Sigmoid colon (tissue), 6 donors: ENCODE measurements at regions not wholly inside any gene's neighbourhood (a gene's known extent, or its start where the extent isn't known, plus 50 kb on each side); places are given as distances from the start of the nearest gene placed in this dataset.

Source experiments
- DNase-seq: peaks from one replicate; pipeline ENCODE4 v3.0.0-alpha.2; 2019
- H3K27ac ChIP-seq, 4 donors: fragments of 200-600 bp; sonication (generic); one replicate each; pipeline ENCODE4 v1.5.1; 2016 to 2019; ENCODE audit warnings: mild to moderate bottlenecking in 1 of 4
- H3K27me3 ChIP-seq, 3 donors: fragments of 200-600 bp; sonication (generic); one replicate each; pipeline ENCODE4 v1.5.1; 2019; ENCODE audit warnings: mild to moderate bottlenecking in 1 of 3
- H3K36me3 ChIP-seq, 4 donors: fragments of 200-600 bp; sonication (generic); one replicate each; pipeline ENCODE4 v1.5.1; 2016 to 2019
- H3K4me1 ChIP-seq, 4 donors: fragments of 200-600 bp; sonication (generic); one replicate each; pipeline ENCODE4 v1.5.1; 2017 to 2019
- H3K4me3 ChIP-seq, 4 donors: fragments of 200-600 bp; sonication (generic); one replicate each; pipeline ENCODE4 v1.5.1; 2017 to 2019; ENCODE audit warnings: mild to moderate bottlenecking in 2 of 4, moderate library complexity in 1 of 4
- H3K9me3 ChIP-seq, 4 donors: fragments of 200-600 bp in 3 of 4; sonication (generic) in 3 of 4; one replicate each; pipeline versions ENCODE4 v1.5.1 to v1.6.1; 2013 to 2019
- EP300 ChIP-seq, 4 donors: sonication (generic); formaldehyde crosslinking; IDR thresholded peaks; one replicate each; pipeline ENCODE4 v1.6.1; 2017; ENCODE audit warnings: antibody characterized with exemption in 4 of 4
- POLR2A ChIP-seq, 2 donors: fragments of 450-650 bp; IDR thresholded peaks; one replicate each; pipeline ENCODE4 v1.6.1; 2016; ENCODE audit warnings: antibody characterized with exemption in 2 of 2, mild to moderate bottlenecking in 2 of 2, moderate library complexity in 2 of 2
- POLR2AphosphoS5 ChIP-seq, 4 donors: sonication (generic); formaldehyde crosslinking; IDR thresholded peaks; one replicate each; pipeline ENCODE4 v1.6.1; 2017; ENCODE audit warnings: antibody characterized with exemption in 4 of 4
- WGBS, 2 donors: extraction: QIAGEN DNeasy Blood & Tissue Kit; methylation state at CpG; one replicate each; pipeline ENCODE4 v1.1.7; 2013; 5-methylcytosine and 5-hydroxymethylcytosine counted together
- intact Hi-C: fragments of 100-400 bp; cut with DNase I; formaldehyde crosslinking; loops from one replicate; pipeline ENCODE4 v1.15.1; 2023
- TF ChIP-seq, protein P1 (sequence below), 4 experiments: fragments of 450-650 bp in 3 of 4; fragments of 200-600 bp in 1 of 4; IDR thresholded peaks; one replicate each; pipeline ENCODE4 v1.5.1; 2016 to 2019; ENCODE audit warnings: antibody characterized with exemption in 4 of 4, mild to moderate bottlenecking in 3 of 4, moderate library complexity in 2 of 4
- donor health status: healthy with polysubstance abuse.
- donor health status: healthy.

DNA sequence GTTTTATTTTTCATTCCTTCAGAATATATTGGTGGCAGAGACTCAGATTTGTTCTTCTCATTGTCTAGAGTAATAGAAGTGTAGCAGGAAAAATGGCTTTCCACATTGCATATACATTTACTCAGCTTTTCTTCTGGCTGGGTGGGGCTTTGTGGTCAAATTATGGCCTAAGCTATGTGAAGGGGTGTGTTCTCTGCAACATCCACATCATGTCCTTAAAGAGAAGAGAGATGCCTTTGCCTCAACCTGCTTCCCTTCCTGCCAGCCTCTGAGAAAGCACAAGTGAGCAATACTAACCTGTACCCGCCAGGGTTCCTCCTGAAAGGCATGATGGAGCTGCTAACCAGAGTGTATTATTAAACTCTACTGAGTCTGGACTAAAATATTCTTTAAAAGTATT lies 695.6 kb upstream of the FAM241A start:
- 86 to 94% methylated on average over 1 of the region's 1 CpG for whole genome bisulfite sequencing, 2 donors
- H3K36me3 ChIP-seq, result no peaks in the 10 kb centered on the region
- H3K9me3 ChIP-seq, result no peaks in the 10 kb centered on the region
- no peak for TF ChIP-seq POLR2A (IDR thresholded peaks at IDR 0.05)
- no peak for TF ChIP-seq POLR2AphosphoS5 (IDR thresholded peaks at IDR 0.05)
- intact Hi-C loops, result no loop called here
- no peaks in the 10 kb centered on the region for H3K4me1 ChIP-seq
- no peak overlapping the region for H3K4me3 ChIP-seq
- DNase-seq, result no peak
- H3K27ac ChIP-seq, result no peak overlapping the region
- no peaks in the 10 kb centered on the region for H3K27me3 ChIP-seq

DNA sequence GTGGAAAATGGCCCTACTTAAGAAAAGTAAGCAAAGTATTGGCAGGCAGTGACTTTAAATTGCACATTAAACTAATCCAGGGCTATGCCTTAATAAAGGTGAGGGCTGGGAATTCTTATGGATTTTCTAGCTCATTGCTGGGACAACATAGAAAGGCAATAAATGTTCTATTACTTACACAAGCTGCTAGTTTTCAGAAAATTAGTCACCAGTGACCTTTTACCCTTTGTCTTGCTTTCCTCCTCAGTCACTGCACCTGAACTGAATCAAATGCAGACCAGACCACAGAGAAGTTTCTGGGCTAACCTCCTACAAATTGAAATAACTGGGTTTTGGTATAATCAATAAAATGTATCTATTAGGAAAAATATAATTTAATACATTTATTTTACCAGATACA lies 694.4 kb upstream of the FAM241A start:
- intact Hi-C loops, result no loop called here
- TF ChIP-seq POLR2AphosphoS5 (IDR thresholded peaks at IDR 0.05) (no peak), EP300 (IDR thresholded peaks at IDR 0.05) (no peak), POLR2A (IDR thresholded peaks at IDR 0.05) (no peak)
- TF ChIP-seq, protein P1, sequence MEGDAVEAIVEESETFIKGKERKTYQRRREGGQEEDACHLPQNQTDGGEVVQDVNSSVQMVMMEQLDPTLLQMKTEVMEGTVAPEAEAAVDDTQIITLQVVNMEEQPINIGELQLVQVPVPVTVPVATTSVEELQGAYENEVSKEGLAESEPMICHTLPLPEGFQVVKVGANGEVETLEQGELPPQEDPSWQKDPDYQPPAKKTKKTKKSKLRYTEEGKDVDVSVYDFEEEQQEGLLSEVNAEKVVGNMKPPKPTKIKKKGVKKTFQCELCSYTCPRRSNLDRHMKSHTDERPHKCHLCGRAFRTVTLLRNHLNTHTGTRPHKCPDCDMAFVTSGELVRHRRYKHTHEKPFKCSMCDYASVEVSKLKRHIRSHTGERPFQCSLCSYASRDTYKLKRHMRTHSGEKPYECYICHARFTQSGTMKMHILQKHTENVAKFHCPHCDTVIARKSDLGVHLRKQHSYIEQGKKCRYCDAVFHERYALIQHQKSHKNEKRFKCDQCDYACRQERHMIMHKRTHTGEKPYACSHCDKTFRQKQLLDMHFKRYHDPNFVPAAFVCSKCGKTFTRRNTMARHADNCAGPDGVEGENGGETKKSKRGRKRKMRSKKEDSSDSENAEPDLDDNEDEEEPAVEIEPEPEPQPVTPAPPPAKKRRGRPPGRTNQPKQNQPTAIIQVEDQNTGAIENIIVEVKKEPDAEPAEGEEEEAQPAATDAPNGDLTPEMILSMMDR (IDR thresholded peaks at IDR 0.05), result no peak

DNA sequence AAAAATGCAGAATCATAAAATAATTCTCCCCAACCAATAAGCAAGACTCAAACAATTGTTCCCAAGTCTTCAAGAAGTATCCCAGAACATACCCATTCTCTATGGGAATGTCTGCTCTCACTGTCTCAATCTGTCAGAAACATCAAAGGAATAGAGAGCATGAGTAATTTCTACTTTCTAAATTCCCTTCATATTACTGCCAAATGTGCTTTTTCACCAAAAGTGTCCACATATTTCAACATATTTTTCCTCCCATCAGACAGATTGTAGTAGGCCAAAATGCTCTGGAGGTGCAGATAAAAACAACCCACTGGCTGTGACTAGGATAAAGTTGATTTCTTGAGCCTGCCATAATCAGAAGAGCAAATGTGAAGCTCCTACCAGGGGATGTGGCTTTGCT lies 692.0 kb upstream of the FAM241A start:
- DNase-seq, result no peak
- TF ChIP-seq, protein P1 (IDR thresholded peaks at IDR 0.05), result no peak
- TF ChIP-seq POLR2A (IDR thresholded peaks at IDR 0.05) (no peak), EP300 (IDR thresholded peaks at IDR 0.05) (no peak), POLR2AphosphoS5 (IDR thresholded peaks at IDR 0.05) (no peak)
- no peak overlapping the region for H3K27ac ChIP-seq
- H3K9me3 ChIP-seq, result no peaks in the 10 kb centered on the region
- intact Hi-C loops, result no loop called here
- no peaks in the 10 kb centered on the region for H3K27me3 ChIP-seq
- no peak overlapping the region for H3K4me3 ChIP-seq
- no peaks in the 10 kb centered on the region for H3K4me1 ChIP-seq
- no peaks in the 10 kb centered on the region for H3K36me3 ChIP-seq

More for the DNA sequence above, 694.4 kb upstream of the FAM241A start:
- no peak overlapping the region for H3K4me3 ChIP-seq
- H3K9me3 ChIP-seq, result no peaks in the 10 kb centered on the region
- H3K27ac ChIP-seq, result no peak overlapping the region
- no peaks in the 10 kb centered on the region for H3K27me3 ChIP-seq
- DNase-seq, result no peak
- no peaks in the 10 kb centered on the region for H3K36me3 ChIP-seq
- H3K4me1 ChIP-seq, result no peaks in the 10 kb centered on the region

DNA sequence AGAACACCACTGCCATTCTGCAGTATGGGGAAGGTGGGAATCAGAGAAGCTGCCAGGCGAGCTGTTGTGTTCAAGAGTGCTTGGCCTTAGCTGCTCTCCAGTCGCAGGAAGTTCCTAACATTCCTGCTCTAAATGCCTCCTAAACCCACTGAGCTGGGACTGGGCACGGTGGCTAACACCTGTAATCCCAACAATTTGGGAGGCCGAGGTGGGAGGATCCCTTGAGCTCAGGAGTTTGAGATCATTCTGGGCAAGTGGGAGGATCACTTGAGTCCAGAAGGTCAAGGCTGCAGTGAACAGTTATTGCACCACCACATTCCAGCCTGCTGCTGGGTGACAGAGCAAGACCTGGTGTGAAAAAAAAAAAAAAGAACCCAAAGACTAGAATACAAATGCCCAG lies 690.3 kb upstream of the FAM241A start:
- Histone ChIP-seq H3K9me3 (no peaks in the 10 kb centered on the region), H3K27ac (no peak overlapping the region), H3K27me3 (no peaks in the 10 kb centered on the region), H3K4me1 (no peaks in the 10 kb centered on the region), H3K36me3 (no peaks in the 10 kb centered on the region), H3K4me3 (no peak overlapping the region)
- WGBS, 2 donors, result 44 to 63% methylated on average over 4 of the region's 4 CpGs
- no peak for TF ChIP-seq EP300 (IDR thresholded peaks at IDR 0.05)
- no peak for TF ChIP-seq POLR2A (IDR thresholded peaks at IDR 0.05)
- no peak for TF ChIP-seq POLR2AphosphoS5 (IDR thresholded peaks at IDR 0.05)
- TF ChIP-seq, protein P1 (IDR thresholded peaks at IDR 0.05), result no peak
- DNase-seq, result no peak
- intact Hi-C loops, result no loop called here

DNA sequence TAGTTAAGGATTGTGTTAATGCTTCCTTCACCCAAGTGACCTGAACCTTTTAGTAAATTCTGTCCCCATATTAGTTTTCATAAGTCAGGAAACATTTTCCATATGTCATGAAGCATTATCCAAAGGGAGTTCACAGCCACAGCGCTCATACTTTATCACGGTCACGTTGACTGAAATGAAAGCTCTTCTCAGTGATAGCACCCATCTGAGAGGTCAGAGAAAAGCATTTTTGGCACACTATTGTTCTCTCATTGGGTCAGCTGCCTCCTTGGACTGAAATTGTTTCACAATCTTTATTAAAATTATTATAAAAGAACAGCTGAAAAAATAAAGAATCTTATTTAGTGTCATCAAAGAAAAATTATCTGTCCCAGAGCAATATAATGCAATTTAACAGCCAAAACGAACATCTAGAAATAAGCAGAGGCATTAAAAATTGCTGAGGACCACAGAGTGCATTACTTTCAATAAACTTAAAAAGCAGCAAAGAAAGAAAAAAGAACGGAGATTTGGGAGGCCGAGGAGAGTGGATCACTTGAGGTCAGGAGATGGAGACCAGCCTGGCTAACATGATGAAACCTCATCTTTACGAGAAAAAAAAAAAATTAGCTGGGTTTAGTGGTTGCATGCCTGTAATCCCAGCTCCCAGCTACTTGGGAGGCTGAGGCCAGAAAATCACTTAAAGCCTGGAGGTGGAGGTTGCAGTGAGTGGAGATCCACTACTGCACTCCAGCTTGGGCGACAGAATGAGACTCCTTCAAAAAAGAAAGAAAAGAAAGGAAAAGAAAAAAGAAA lies 680.8 kb upstream of the FAM241A start:
- intact Hi-C loops, result no loop called here
- no peak for DNase-seq
- 74 to 82% methylated on average over 8 of the region's 8 CpGs for WGBS, 2 donors

More for the DNA sequence above, 680.8 kb upstream of the FAM241A start:
- Histone ChIP-seq H3K27me3 (no peaks in the 10 kb centered on the region), H3K4me1 (no peaks in the 10 kb centered on the region), H3K4me3 (no peak overlapping the region), H3K27ac (no peak overlapping the region), H3K9me3 (peaks cover 0 to 4% (median 3%) of the 10 kb centered on the region in 4 donors), H3K36me3 (no peaks in the 10 kb centered on the region)
- TF ChIP-seq, protein P1 (IDR thresholded peaks at IDR 0.05), result no peak
- TF ChIP-seq POLR2A (IDR thresholded peaks at IDR 0.05), result no peak
- TF ChIP-seq POLR2AphosphoS5 (IDR thresholded peaks at IDR 0.05), result no peak
- no peak for TF ChIP-seq EP300 (IDR thresholded peaks at IDR 0.05)
